HL-60 (cell line): ENCODE measurements at regions not wholly inside any gene's neighbourhood (a gene's known extent, or its start where the extent isn't known, plus 50 kb on each side); places are given as distances from the start of the nearest gene placed in this dataset.

ENCODE experiments used
- CTCF ChIP-seq: IDR thresholded peaks from one replicate; pipeline ENCODE4 v1.5.1; 2011; ENCODE audit warnings: low read length, control low read depth, inconsistent platforms; ENCODE audit not compliant: insufficient read depth
- GABPA ChIP-seq: IDR thresholded peaks from 2 replicates; pipeline ENCODE4 v1.6.1; 2012; ENCODE audit warnings: low read depth
- POLR2AphosphoS5 ChIP-seq: IDR thresholded peaks from 2 replicates; pipeline ENCODE4 v1.6.1; 2012; ENCODE audit warnings: low read depth
- REST ChIP-seq: IDR thresholded peaks from 2 replicates; pipeline ENCODE4 v1.6.1; 2012; ENCODE audit warnings: low read depth; ENCODE audit not compliant: insufficient replicate concordance
- SPI1 ChIP-seq: IDR thresholded peaks from 2 replicates; pipeline ENCODE4 v1.6.1; 2012; ENCODE audit warnings: low read depth, mild to moderate bottlenecking, borderline replicate concordance

- TF ChIP-seq REST (no peak), CTCF (no peak), POLR2AphosphoS5 (no peak), GABPA (no peak), SPI1 (no peak)
Measured at GRCh38 chr16:58842746-58843145, 108.6 kb upstream of the GOT2 start.
